HUES64 (cell line): ENCODE measurements at regions not wholly inside any gene's neighbourhood (a gene's known extent, or its start where the extent isn't known, plus 50 kb on each side); places are given as distances from the start of the nearest gene placed in this dataset.

ENCODE experiments used
- H3K27ac ChIP-seq: 2 replicates; pipeline ENCODE4 v1.7.0; 2013; ENCODE audit warnings: low read depth, low read length, inconsistent platforms
- H3K27me3 ChIP-seq: 2 replicates; pipeline ENCODE4 v1.6.1; 2013; ENCODE audit warnings: mild to moderate bottlenecking, low read length; ENCODE audit not compliant: insufficient read depth
- H3K36me3 ChIP-seq: 2 replicates; pipeline ENCODE4 v1.6.1; 2013; ENCODE audit warnings: mild to moderate bottlenecking, low read length; ENCODE audit not compliant: insufficient read depth
- H3K4me1 ChIP-seq: 2 replicates; pipeline ENCODE4 v1.6.1; 2013; ENCODE audit warnings: mild to moderate bottlenecking, low read length, moderate library complexity; ENCODE audit not compliant: insufficient read depth
- H3K4me3 ChIP-seq: 2 replicates; pipeline ENCODE4 v1.5.1; 2013; ENCODE audit warnings: mild to moderate bottlenecking, low read length, moderate library complexity
- H3K9ac ChIP-seq: 2 replicates; pipeline ENCODE4 v1.6.1; 2013; ENCODE audit warnings: mild to moderate bottlenecking, low read depth, low read length
- H3K9me3 ChIP-seq: 2 replicates; pipeline ENCODE4 v1.6.1; 2013; ENCODE audit warnings: low read depth, low read length; ENCODE audit not compliant: insufficient read depth
- WGBS: fragments of 150-250, 120-280 bp; methylation state at CpG from one replicate; pipeline ENCODE4 v1.1.7; 2013; ENCODE audit warnings: missing lambda C conversion rate; 5-methylcytosine and 5-hydroxymethylcytosine counted together

- Histone ChIP-seq H3K9me3 (no peaks in the 10 kb centered on the region), H3K27ac (no peak overlapping the region), H3K4me3 (no peak overlapping the region), H3K27me3 (no peaks in the 10 kb centered on the region), H3K9ac (no peak overlapping the region), H3K4me1 (0 out of 2 replicates have a peak, but pooled peaks cover 4% of the 10 kb centered on the region), H3K36me3 (no peaks in the 10 kb centered on the region)
- 100% methylated on average over 1 of the region's 1 CpG for WGBS
Observed at GRCh38 chr20:11092151-11092550, 418.4 kb upstream of the JAG1 start.

- 82% methylated on average over 1 of the region's 1 CpG for WGBS
- H3K27ac ChIP-seq, result no peak overlapping the region
- no peaks in the 10 kb centered on the region for H3K27me3 ChIP-seq
Observed at GRCh38 chr20:11094196-11094595, 420.4 kb upstream of the JAG1 start.

GRCh38 chr20:11094711-11095110 is 420.9 kb upstream of the JAG1 start:
- Histone ChIP-seq H3K27me3 (no peaks in the 10 kb centered on the region), H3K36me3 (no peaks in the 10 kb centered on the region), H3K4me1 (0 out of 2 replicates have a peak, but pooled peaks cover 4% of the 10 kb centered on the region), H3K27ac (no peak overlapping the region), H3K9me3 (no peaks in the 10 kb centered on the region), H3K9ac (no peak overlapping the region), H3K4me3 (no peak overlapping the region)
- no CpG with 5 or more reads among the region's 2 CpGs for WGBS

More at GRCh38 chr20:11094196-11094595, 420.4 kb upstream of the JAG1 start:
- H3K9ac ChIP-seq, result no peak overlapping the region
- H3K4me1 ChIP-seq, result 0 out of 2 replicates have a peak, but pooled peaks cover 4% of the 10 kb centered on the region
- H3K4me3 ChIP-seq, result no peak overlapping the region
- H3K9me3 ChIP-seq, result no peaks in the 10 kb centered on the region
- no peaks in the 10 kb centered on the region for H3K36me3 ChIP-seq

GRCh38 chr20:11098888-11099287 is 425.1 kb upstream of the JAG1 start:
- WGBS, result 86% methylated on average over 1 of the region's 1 CpG
- H3K27me3 ChIP-seq, result no peaks in the 10 kb centered on the region
- no peak overlapping the region for H3K4me3 ChIP-seq

DNA sequence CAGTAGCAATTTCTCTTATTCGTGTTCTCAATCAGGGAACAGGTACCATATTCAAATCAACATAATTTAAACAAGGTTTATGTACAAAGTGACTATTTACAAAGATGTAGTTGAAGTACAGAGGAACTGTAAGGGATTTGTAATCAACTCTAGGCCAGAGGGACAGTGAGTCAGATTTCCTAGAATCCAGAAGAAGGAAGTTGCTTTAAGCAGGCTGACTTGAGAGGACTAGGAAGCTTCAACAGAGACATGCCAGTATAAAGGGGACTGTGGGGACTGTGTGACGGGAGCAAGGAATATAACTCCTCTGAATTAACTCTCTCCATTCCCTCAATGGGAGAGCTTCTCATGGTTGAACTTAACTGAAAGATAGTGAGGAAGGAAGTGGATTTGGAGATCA is 427.4 kb upstream of the JAG1 start:
- WGBS, result 100% methylated on average over 1 of the region's 2 CpGs
- H3K27me3 ChIP-seq, result no peaks in the 10 kb centered on the region

More at GRCh38 chr20:11098888-11099287, 425.1 kb upstream of the JAG1 start:
- Histone ChIP-seq H3K9ac (no peak overlapping the region), H3K27ac (no peak overlapping the region), H3K4me1 (0 out of 2 replicates have a peak, but pooled peaks cover 4% of the 10 kb centered on the region), H3K36me3 (no peaks in the 10 kb centered on the region), H3K9me3 (no peaks in the 10 kb centered on the region)

GRCh38 chr20:11101696-11102095 is 427.9 kb upstream of the JAG1 start:
- Histone ChIP-seq H3K4me3 (no peak overlapping the region), H3K27ac (no peak overlapping the region), H3K36me3 (no peaks in the 10 kb centered on the region), H3K4me1 (no peaks in the 10 kb centered on the region), H3K27me3 (no peaks in the 10 kb centered on the region), H3K9me3 (no peaks in the 10 kb centered on the region), H3K9ac (no peak overlapping the region)
- WGBS, result 96% methylated on average over 5 of the region's 7 CpGs

More for the DNA sequence above, 427.4 kb upstream of the JAG1 start:
- Histone ChIP-seq H3K27ac (no peak overlapping the region), H3K36me3 (no peaks in the 10 kb centered on the region), H3K4me1 (0 out of 2 replicates have a peak, but pooled peaks cover 2% of the 10 kb centered on the region), H3K4me3 (no peak overlapping the region), H3K9me3 (no peaks in the 10 kb centered on the region), H3K9ac (no peak overlapping the region)

- H3K27me3 ChIP-seq, result no peaks in the 10 kb centered on the region
- no peaks in the 10 kb centered on the region for H3K36me3 ChIP-seq
- no peak overlapping the region for H3K9ac ChIP-seq
- H3K4me1 ChIP-seq, result peaks cover 8% of the 10 kb centered on the region
- no peaks in the 10 kb centered on the region for H3K9me3 ChIP-seq
- no peak overlapping the region for H3K27ac ChIP-seq
- no peak overlapping the region for H3K4me3 ChIP-seq
- WGBS, result 100% methylated on average over 1 of the region's 1 CpG
Observed at GRCh38 chr20:11103866-11104265, 430.1 kb upstream of the JAG1 start.

- Histone ChIP-seq H3K27me3 (no peaks in the 10 kb centered on the region), H3K4me3 (no peak overlapping the region), H3K27ac (no peak overlapping the region), H3K4me1 (peaks cover 8% of the 10 kb centered on the region), H3K36me3 (no peaks in the 10 kb centered on the region), H3K9ac (no peak overlapping the region), H3K9me3 (no peaks in the 10 kb centered on the region)
- WGBS, result 79% methylated on average over 4 of the region's 4 CpGs
Observed at GRCh38 chr20:11108102-11108810, 434.5 kb upstream of the JAG1 start.

DNA sequence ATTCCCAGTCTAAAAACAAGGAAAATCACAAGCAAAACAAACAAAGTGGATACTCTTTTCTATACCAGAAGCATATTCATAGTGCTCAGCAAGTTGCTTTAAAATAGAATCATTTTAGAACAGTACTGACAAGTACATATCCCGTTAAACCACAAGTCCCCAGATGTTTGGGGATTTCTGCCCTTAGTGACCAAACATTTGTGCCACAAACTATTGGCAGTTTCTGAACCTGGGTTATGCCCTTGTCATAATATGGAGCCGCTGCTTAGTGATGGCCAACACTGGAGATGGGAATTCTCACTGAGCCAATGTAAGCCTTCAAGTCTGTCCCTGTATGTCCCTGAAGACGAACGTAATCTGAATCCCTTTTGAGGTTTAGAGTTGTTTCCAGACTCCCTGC is 436.7 kb upstream of the JAG1 start:
- WGBS, result 95% methylated on average over 4 of the region's 4 CpGs
- Histone ChIP-seq H3K4me3 (no peak overlapping the region), H3K9me3 (no peaks in the 10 kb centered on the region), H3K27me3 (no peaks in the 10 kb centered on the region), H3K4me1 (peaks cover 8% of the 10 kb centered on the region), H3K27ac (no peak overlapping the region), H3K36me3 (no peaks in the 10 kb centered on the region), H3K9ac (no peak overlapping the region)

- WGBS, result 100% methylated on average over 1 of the region's 2 CpGs
Observed at GRCh38 chr20:11111191-11111590, 437.4 kb upstream of the JAG1 start.

GRCh38 chr20:11112832-11113231 is 439.0 kb upstream of the JAG1 start:
- Histone ChIP-seq H3K27ac (no peak overlapping the region), H3K36me3 (no peaks in the 10 kb centered on the region), H3K9me3 (no peaks in the 10 kb centered on the region), H3K27me3 (no peaks in the 10 kb centered on the region), H3K4me3 (no peak overlapping the region), H3K4me1 (peaks cover 8% of the 10 kb centered on the region), H3K9ac (no peak overlapping the region)
- WGBS, result 100% methylated on average over 2 of the region's 2 CpGs

More at GRCh38 chr20:11111191-11111590, 437.4 kb upstream of the JAG1 start:
- no peaks in the 10 kb centered on the region for H3K36me3 ChIP-seq
- H3K27me3 ChIP-seq, result no peaks in the 10 kb centered on the region
- H3K9me3 ChIP-seq, result no peaks in the 10 kb centered on the region
- no peak overlapping the region for H3K4me3 ChIP-seq
- H3K9ac ChIP-seq, result no peak overlapping the region
- H3K27ac ChIP-seq, result no peak overlapping the region
- peaks cover 8% of the 10 kb centered on the region for H3K4me1 ChIP-seq
